Suppressor macrophage treated with lipopolysaccharide for 1 hour (primary cell): ENCODE measurements at regions not wholly inside any gene's neighbourhood (a gene's known extent, or its start where the extent isn't known, plus 50 kb on each side); places are given as distances from the start of the nearest gene placed in this dataset.
A peak's percentile ranks its signal among the peaks of the same experiment; 100 is the strongest.
"Not testable (repeated sequence)": the region's sequence is repeated elsewhere in the genome, so short reads cannot be mapped to it uniquely, and the experiment has no call there.

Experiments
- DNase-seq, 3 donors: peaks; one replicate each; pipeline ENCODE4 v3.0.0-alpha.2; 2020 to 2022

DNA sequence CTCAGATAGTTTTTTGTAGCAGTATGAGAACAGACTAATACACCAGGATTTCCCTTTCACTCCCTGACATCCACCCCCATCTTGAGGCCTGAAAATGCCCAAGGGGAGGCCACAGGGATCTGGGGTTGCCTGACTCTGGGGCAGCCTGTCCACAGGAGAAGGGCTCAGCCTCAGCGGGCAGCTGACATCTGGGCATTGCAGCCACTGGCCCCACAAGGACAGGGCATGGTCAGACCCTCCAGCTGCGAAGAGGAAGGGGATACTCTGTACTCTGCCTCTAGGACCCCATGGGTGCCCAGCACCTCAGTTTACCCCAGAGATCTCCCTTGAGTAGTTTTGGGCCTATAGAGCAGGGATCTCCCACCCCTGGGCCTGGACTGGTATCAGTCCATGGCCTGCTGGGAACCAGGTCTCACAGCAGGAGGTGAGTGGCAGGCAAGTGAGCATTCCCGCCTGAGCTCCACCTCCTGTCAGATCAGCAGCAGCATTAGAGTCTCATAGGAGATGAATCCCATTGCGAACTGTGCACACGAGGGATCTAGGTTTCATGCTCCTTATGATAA, 138.9 kb downstream of the HMX1 start:
- DNase-seq: no peak

GRCh38 chr4:8732092-8732491, 139.5 kb downstream of the CPZ start:
- DNase-seq: no peak

GRCh38 chr4:8731364-8731763, 138.8 kb downstream of the CPZ start:
- no peak for DNase-seq

- DNase-seq: no peak
These were observed 138.1 kb downstream of the CPZ start for GRCh38 chr4:8730681-8731080.

- no peak for DNase-seq
These were observed 137.6 kb downstream of the CPZ start for GRCh38 chr4:8730159-8730558.

- DNase-seq: no peak
These were observed 137.0 kb downstream of the CPZ start for GRCh38 chr4:8729408-8730149.

DNA sequence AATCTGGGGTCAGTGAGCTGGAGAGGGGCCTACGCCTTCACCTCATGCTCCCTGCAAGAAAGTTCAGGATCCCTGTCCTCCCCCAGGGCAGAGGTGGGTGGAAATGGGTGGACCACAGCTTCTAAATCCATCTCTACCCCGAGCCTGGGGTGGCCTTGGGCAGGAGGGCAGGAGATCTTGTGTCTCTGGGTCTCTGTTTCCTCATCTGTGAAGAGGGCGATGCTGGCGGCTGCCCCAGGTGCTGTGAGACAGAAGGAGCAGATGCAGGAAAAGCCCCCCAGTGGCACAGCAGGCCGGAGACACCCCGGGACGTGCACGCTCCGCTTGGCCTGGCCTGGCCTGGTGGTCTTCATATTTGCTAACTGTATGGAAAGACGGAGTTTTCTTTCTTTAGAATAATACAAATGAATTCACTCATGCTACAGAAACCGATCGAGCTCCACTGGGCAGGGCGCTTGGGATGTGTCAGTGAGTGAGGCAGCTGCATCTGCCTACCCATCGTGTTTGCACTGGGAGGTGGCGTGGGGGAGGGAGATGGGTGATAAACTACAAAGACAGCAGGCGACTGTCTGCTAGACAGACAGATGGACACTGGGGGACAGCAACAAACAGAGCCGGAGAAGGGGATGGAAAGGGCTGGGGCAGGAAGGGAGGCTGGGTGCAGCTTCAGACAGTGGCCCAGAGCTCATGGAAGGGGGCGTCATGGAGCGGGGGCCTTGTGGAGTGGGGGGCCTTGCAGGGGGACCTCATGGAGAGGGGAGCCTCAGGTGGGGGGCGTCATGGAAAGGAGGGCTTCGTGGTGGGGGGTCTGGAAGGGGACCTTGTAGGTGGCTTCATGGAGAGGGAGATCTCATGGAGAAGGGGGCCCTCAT, 136.2 kb downstream of the CPZ start:
- DNase-seq: no peak

DNA sequence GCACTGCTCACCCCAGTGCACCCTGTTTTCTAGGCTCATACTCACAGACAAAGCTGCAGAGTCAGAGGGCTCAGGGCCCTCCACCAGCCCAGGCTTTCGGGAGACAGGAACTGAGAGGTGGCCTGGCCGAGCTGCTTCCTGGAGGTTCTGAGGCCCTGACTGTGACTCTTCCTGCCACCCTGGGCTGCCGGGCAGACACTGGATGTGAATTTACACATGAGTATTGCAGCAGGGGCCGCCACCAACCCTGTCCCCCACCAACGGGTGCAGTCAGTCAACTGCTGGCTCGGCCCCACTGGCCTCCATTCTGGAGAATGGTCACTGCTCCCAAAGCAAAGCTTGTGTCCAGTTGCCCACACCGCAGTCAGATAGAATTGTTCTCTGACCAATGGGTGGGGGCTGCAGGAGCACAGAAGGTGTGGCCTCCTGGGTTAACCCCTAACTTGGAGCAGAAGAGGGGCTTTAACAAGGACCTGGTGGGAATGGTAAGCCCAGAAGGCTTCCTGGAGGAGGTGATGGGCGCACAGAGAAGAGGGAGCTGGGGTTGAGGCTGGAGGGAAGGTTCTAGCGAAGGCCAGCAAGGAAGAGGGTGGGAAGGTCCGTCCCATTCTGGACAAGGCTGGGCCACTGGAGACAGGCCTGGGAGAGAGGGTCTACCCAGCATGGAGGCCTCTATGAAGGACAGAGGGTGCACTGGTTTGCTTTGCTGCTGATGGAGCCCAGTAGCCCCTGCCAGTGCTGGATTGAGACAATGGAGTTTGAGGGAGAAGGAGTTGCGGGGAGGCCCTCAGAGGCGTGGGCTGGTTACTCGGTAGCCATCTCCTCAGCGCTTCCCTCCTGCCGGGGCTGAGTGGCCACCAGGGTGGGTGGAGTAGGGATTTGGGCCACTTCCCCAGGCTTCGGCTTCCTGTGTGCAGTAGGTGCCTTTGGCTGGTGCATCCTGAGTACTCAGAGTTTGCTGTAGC, 135.3 kb downstream of the CPZ start:
- DNase-seq: no peak

DNA sequence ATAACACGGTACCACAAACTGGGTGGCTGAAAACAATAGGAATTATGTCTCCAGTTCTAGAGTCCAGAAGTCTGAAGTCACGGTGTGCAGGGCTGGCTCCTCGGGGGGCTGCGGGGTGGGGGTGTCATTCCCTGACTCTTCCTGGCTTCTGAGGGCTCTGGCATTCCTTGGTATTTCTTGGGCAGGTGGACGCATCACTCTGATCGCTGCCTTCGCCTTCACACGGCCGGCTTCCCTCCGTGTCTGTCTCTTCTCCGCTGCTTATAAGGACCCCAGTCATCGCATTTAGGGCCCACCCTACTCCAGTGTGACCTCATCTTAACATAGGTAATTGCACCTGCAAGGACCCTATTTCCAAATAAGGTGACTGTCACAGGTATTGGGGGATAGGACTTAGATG, 134.6 kb downstream of the CPZ start:
- no peak for DNase-seq

DNA sequence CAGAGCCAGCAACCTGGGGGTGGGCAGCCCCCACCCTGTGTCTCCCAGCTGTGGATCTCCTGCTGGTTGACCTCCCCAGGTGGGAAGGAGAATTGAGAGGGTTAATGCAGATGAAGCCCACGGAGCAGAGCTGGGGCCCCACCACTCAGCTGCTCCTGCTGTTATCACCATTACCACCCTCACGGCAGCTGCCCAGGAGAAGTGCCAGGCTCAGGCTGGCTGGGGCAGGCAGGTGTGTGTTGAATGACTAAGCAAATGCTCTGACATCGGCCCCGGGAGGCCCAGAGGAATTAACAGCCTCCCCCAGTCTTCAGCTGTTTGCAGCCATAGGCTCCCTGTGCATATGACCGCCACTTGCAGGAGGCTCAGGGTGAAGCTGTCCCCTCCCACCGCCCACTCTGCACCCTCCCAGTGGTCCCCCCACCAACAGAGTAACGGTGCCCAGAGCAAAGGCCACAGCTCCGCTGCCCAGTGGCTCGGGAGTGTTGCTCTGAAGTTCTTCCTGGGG, 133.8 kb downstream of the CPZ start:
- DNase-seq: no peak

GRCh38 chr4:8725845-8726244, 133.3 kb downstream of the CPZ start:
- no peak for DNase-seq

DNA sequence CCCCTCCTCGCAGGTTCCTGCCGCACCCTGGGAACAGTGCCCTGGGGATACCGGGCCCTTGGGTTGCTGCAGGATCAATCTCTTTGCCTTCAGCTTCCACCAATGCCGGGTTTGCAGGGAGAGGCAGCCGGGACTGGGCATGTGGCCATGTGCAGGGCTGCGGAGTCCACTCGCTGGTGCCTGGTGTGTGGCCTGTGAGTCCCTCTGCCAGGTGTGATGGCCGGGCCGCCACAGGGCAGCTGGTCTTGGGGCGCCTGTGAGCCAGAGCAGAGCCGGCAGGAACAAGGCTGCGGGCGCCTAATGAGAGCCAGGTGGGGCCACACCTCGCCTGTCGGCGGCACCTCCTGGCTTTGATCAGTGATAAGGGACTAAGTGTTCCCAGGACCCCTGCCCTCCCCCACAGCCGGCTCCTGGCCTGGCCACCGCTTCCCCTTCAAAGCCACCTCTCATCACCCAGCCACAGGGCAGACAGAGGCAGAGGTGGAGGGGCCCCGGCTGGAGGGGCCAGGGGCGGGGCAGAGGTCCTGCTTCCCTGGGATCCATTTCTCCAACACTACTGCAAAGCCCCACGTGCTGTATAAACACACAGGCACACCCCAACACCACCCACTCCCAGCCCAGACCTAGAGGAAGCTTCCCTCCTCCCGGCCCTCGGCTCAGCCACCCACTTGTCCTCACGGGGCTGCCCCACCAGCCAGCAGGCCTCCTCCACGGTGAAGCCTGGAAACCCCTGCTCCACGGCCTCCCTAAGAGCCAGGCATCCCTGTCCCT, 132.7 kb downstream of the CPZ start:
- peak in 1 of 3 donors; percentile 21 for DNase-seq

DNA sequence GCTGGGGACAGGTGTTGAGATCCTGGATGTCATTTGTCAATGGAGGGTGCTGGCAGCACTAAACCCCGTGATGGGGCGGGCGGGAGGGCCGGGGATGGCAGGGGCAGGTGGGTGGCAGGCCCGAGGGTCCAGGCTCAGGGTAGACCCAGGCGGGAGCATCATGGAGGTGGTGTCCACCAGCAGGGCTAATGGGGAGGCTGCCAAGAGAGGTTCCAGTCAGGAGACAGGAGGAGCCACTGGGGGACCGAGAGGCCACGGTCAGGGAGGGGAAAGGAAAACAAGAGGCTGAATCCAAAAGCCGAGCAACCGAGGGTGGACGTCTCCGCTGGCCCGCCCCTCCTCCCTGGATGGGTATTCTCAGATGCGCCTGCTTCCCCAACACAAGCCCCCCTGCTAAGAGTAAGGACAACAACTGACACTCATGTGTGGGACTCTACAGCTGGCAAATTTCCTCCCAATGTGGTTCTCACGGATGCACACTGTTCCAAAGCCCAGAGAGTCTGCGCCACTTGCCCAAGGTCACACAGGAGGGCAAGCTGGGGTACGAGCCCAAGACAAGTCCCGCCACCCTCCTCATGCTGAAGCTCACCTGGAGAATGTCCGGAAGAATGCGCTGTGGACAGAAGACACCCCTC, 132.0 kb downstream of the CPZ start:
- no peak for DNase-seq

- no peak for DNase-seq
These were observed 130.8 kb downstream of the CPZ start for GRCh38 chr4:8723222-8723980.

- DNase-seq: no peak
These were observed 130.0 kb downstream of the CPZ start for GRCh38 chr4:8722556-8722955.

GRCh38 chr4:8721621-8722020, 129.1 kb downstream of the CPZ start:
- peak in 2 of 3 donors; percentile 1 to 4 for DNase-seq

DNA sequence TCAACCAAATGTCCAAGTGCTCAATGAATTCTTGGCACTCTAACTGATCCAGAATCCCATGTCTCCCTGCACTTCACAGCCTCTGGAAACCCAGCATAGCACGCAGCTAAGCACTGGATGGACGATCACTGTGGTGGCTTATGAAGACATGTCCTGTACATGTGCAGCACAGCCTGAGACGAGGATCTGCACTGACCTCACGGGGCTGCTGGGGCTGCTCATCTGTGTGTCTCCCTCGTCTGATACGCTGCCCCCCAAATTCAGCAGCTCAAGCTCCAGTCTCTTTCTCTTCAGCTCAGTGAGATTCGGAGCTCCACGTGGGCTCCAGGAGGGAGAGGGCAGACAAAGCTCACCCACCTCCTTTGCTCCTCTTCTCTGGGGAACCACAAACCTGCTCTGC, 126.9 kb downstream of the CPZ start:
- DNase-seq: no peak

- DNase-seq: not testable (repeated sequence)
These were observed 124.9 kb downstream of the CPZ start for GRCh38 chr4:8717470-8717869.

GRCh38 chr4:8710946-8711345, 118.4 kb downstream of the CPZ start:
- DNase-seq: no peak

GRCh38 chr4:8710416-8710815, 117.9 kb downstream of the CPZ start:
- DNase-seq: no peak
